ENCODE measurements at regions not wholly inside any gene's neighbourhood (a gene's known extent, or its start where the extent isn't known, plus 50 kb on each side); places are given as distances from the start of the nearest gene placed in this dataset.

DNA sequence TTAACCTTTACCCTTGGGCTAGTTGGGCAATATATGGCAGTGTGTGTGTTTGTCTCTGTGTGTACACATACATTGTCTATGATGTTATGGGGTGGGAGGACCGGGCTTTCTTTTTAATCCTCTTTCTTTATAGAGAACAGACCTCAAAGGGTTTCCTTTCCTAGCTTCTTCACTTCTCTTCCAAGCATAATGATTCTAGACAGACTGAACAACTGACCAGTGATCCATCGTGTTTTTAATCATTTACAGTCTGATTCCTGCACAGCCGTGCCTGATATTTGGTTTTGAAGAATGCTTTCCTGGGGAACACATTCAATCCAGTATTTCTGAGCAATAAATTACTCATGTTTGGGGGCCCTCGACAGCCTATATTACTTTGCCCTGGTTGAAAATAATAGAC, 481.1 kb upstream of the DCN start:
- DNase-seq (ENCODE audit: low spot score) = no peak
- TF ChIP-seq, protein P1, sequence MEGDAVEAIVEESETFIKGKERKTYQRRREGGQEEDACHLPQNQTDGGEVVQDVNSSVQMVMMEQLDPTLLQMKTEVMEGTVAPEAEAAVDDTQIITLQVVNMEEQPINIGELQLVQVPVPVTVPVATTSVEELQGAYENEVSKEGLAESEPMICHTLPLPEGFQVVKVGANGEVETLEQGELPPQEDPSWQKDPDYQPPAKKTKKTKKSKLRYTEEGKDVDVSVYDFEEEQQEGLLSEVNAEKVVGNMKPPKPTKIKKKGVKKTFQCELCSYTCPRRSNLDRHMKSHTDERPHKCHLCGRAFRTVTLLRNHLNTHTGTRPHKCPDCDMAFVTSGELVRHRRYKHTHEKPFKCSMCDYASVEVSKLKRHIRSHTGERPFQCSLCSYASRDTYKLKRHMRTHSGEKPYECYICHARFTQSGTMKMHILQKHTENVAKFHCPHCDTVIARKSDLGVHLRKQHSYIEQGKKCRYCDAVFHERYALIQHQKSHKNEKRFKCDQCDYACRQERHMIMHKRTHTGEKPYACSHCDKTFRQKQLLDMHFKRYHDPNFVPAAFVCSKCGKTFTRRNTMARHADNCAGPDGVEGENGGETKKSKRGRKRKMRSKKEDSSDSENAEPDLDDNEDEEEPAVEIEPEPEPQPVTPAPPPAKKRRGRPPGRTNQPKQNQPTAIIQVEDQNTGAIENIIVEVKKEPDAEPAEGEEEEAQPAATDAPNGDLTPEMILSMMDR (IDR thresholded peaks at IDR 0.05; ENCODE audit: borderline replicate concordance, control extremely low read depth, extremely low read depth, insufficient read depth, missing control alignments) = no peak
- in situ Hi-C loops (cut with MboI; ENCODE audit: low sequenced_read_pairs, unreplicated experiment) = no loop called here

DNA sequence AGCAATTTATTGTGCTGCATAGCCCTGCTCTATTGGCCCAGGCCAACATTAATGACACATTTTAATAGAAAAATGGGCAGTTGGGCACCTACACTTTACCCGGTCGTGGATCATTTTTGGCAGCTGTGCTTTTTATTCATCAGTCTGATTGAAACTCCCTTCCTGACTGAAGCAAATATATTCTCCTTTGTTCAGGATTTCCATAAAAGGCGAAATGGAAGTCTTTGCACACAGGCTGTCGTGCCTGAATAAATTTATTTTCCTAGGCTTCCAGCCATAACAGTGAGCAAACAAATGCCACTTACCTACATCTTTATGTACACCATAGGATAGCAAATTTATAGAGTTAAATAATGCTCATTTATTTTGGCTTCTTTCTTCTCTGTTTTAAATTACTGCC, 480.7 kb upstream of the DCN start:
- in situ Hi-C loops (cut with MboI; ENCODE audit: low sequenced_read_pairs, unreplicated experiment) = no loop called here
- no peak for DNase-seq (ENCODE audit: low spot score)
- TF ChIP-seq, protein P1 (IDR thresholded peaks at IDR 0.05; ENCODE audit: borderline replicate concordance, control extremely low read depth, extremely low read depth, insufficient read depth, missing control alignments) = no peak

DNA sequence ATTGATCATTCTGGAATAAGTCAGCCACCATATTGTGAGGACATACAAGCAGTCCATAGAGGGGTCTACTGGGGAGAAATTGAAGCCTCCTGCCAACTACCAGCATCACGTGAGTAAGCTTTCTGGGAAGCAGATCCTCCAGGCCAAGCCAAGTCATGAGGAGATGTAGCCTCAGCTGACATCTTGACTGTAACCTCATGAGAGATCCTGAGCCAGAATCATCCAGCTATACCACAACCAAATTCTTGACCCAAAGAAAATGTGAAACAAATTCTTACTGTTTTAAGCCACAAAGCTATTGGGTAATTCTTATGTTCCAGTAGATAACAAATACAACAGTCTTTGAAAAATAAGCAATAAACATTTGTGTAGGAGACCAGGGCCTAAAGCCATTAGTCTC, 479.4 kb upstream of the DCN start:
- no peak for DNase-seq (ENCODE audit: low spot score)
- in situ Hi-C loops (cut with MboI; ENCODE audit: low sequenced_read_pairs, unreplicated experiment) = no loop called here
- TF ChIP-seq, protein P1 (IDR thresholded peaks at IDR 0.05; ENCODE audit: borderline replicate concordance, control extremely low read depth, extremely low read depth, insufficient read depth, missing control alignments) = no peak

DNA sequence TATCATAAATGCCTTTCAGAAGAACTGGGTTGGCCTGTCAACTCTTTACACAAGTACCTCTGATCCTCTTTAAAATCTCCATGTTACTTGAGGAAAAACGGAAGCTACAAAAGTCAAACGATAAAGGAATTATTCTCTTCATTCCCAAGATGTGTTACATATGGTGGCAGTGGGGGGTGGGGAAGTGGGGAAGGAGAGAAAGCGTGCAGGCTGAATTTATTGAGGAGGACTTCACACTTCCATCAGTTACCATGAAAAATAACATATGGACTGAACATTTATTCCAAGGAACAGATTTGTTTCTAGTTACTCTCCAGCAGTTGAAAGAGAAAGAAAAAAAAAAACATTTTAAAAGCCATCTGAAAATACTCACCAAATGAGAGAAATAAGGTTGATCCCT, 474.4 kb upstream of the DCN start:
- TF ChIP-seq, protein P1 (IDR thresholded peaks at IDR 0.05; ENCODE audit: borderline replicate concordance, control extremely low read depth, extremely low read depth, insufficient read depth, missing control alignments) = no peak
- in situ Hi-C loops (cut with MboI; ENCODE audit: low sequenced_read_pairs, unreplicated experiment) = no loop called here
- DNase-seq (ENCODE audit: low spot score) = no peak

DNA sequence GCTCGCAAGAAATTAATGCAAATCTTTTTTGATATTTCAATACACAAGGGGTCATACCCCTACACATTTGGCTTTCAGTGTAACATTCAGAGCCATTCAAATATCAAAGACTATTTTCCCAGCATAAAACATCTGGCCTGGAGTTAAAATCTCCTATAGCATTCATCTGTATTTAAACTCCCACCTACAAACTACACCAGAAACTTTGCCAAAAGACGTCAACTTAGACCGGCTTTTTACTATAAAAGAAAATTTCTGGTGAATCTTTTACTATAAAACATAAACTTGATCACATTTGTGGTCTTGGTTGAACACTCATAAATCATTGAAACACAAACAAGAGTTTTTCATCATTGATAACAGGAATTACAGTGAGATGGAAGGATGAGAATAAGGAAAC, 473.3 kb upstream of the DCN start:
- in situ Hi-C loops (cut with MboI; ENCODE audit: low sequenced_read_pairs, unreplicated experiment) = no loop called here
- no peak for DNase-seq (ENCODE audit: low spot score)
- TF ChIP-seq, protein P1 (IDR thresholded peaks at IDR 0.05; ENCODE audit: borderline replicate concordance, control extremely low read depth, extremely low read depth, insufficient read depth, missing control alignments) = no peak

DNA sequence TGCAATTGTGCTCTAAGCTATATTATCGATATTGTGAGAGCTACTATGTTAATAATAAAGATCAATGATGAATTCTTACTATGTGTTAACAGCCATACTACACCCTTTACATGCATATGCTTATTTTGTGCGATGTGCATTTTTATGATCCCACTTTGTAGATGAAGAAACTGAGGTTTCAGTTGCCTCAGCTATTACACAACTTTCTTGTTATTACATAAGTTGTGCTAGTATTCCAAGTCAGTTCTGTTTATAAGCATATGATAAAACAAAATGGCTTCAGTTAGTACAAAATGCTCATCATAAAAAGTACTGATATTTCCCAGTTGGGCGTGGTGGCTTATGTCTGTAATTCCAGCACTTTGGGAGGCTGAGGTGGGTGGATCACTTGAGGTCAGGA, 471.5 kb upstream of the DCN start:
- DNase-seq (ENCODE audit: low spot score) = no peak
- TF ChIP-seq, protein P1 (IDR thresholded peaks at IDR 0.05; ENCODE audit: borderline replicate concordance, control extremely low read depth, extremely low read depth, insufficient read depth, missing control alignments) = no peak
- in situ Hi-C loops (cut with MboI; ENCODE audit: low sequenced_read_pairs, unreplicated experiment) = no loop called here

DNA sequence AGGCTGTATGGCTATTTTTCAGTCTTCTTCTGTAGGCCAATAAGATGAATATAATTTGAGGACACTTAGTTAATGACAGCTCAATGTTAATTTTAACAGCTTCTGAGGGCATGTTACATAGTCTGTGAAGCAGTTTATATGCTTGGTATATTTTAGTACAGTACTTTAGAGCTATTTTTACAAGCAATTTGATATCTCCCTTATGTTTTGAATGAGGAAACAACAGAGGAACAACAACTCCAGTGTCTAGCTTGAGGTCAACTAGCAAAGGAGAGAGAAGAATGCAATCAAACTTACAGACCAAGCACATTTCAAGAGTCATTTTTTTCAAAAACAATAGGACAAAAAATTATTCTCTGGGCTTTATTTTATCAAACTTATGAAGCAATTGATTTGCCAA, 469.1 kb upstream of the DCN start:
- TF ChIP-seq, protein P1 (IDR thresholded peaks at IDR 0.05; ENCODE audit: borderline replicate concordance, control extremely low read depth, extremely low read depth, insufficient read depth, missing control alignments) = no peak
- in situ Hi-C loops (cut with MboI; ENCODE audit: low sequenced_read_pairs, unreplicated experiment) = no loop called here
- DNase-seq (ENCODE audit: low spot score) = no peak

All from GM13976 (cell line).